Liver (tissue), 8 donors: ENCODE measurements at regions not wholly inside any gene's neighbourhood (a gene's known extent, or its start where the extent isn't known, plus 50 kb on each side); places are given as distances from the start of the nearest gene placed in this dataset.

Source experiments
- DNase-seq: peaks from one replicate; pipeline ENCODE4 v3.0.0-alpha.2; 2017; ENCODE audit warnings: low spot score
- H3K27ac ChIP-seq, 2 donors: one replicate each; pipeline ENCODE4 v1.7.0; 2013; ENCODE audit warnings: inconsistent platforms in 2 of 2, low read length in 2 of 2, control low read depth in 1 of 2, low read depth in 1 of 2, mild to moderate bottlenecking in 1 of 2
- H3K27me3 ChIP-seq, 4 donors: one replicate each; pipeline versions ENCODE4 v1.6.1 to v1.7.0; 2013; ENCODE audit warnings: low read length in 3 of 4, inconsistent platforms in 1 of 4, mild to moderate bottlenecking in 1 of 4, moderate library complexity in 1 of 4; ENCODE audit not compliant: control insufficient read depth in 4 of 4, insufficient read depth in 4 of 4
- H3K36me3 ChIP-seq, 4 donors: one replicate each; pipeline versions ENCODE4 v1.6.1 to v1.7.0; 2013; ENCODE audit warnings: low read length in 3 of 4, mild to moderate bottlenecking in 3 of 4, low read depth in 1 of 4, moderate library complexity in 1 of 4; ENCODE audit not compliant: control insufficient read depth in 4 of 4, insufficient read depth in 3 of 4
- H3K4me1 ChIP-seq, 4 donors: one replicate each; pipeline versions ENCODE4 v1.6.1 to v1.7.0; 2013; ENCODE audit warnings: low read length in 3 of 4, mild to moderate bottlenecking in 3 of 4, moderate library complexity in 1 of 4; ENCODE audit not compliant: control insufficient read depth in 4 of 4, insufficient read depth in 4 of 4
- H3K4me3 ChIP-seq, 3 donors: one replicate each; pipeline versions ENCODE4 v1.6.1 to v1.7.0; 2013; ENCODE audit warnings: low read length in 3 of 3, control low read depth in 1 of 3, low read depth in 1 of 3, mild to moderate bottlenecking in 1 of 3
- H3K9ac ChIP-seq, 2 donors: one replicate each; pipeline ENCODE4 v1.7.0; 2013; ENCODE audit warnings: low read length in 2 of 2, mild to moderate bottlenecking in 2 of 2, moderate library complexity in 2 of 2, control low read depth in 1 of 2, low read depth in 1 of 2
- H3K9me3 ChIP-seq, 4 donors: one replicate each; pipeline versions ENCODE4 v1.6.1 to v1.7.0; 2013; ENCODE audit warnings: low read length in 3 of 4; ENCODE audit not compliant: control insufficient read depth in 4 of 4
- ATF3 ChIP-seq: IDR thresholded peaks from 2 replicates; pipeline ENCODE4 v1.6.1; 2016; ENCODE audit warnings: antibody characterized with exemption
- CTCF ChIP-seq: fragments of 150-350 bp; IDR thresholded peaks from 2 replicates; pipeline ENCODE4 v1.5.1; 2017; ENCODE audit warnings: improper control_type of control experiment, low read depth, low read length; ENCODE audit not compliant: missing input control
- EGR1 ChIP-seq, 2 donors: IDR thresholded peaks; 2 replicates each; pipeline ENCODE4 v1.6.1; 2016 to 2018; ENCODE audit warnings: antibody characterized with exemption in 2 of 2, low read depth in 2 of 2
- FOXA1 ChIP-seq: IDR thresholded peaks from 2 replicates; pipeline ENCODE4 v1.6.1; 2016; ENCODE audit warnings: antibody characterized with exemption
- FOXA2 ChIP-seq: IDR thresholded peaks from 2 replicates; pipeline ENCODE4 v1.6.1; 2016; ENCODE audit warnings: antibody characterized with exemption
- GABPA ChIP-seq, 2 donors: IDR thresholded peaks in 1 of 2; conservative IDR thresholded peaks in 1 of 2; 2 replicates each; pipeline ENCODE4 v1.6.1; 2016; ENCODE audit warnings: antibody characterized with exemption in 2 of 2, mild to moderate bottlenecking in 1 of 2, moderate library complexity in 1 of 2
- HNF4A ChIP-seq, 2 donors: conservative IDR thresholded peaks; 2 replicates each; pipeline ENCODE4 v1.6.1; 2016; ENCODE audit warnings: antibody characterized with exemption in 2 of 2, mild to moderate bottlenecking in 2 of 2
- HNF4G ChIP-seq: IDR thresholded peaks from 2 replicates; pipeline ENCODE4 v1.6.1; 2016; ENCODE audit warnings: antibody characterized with exemption
- JUND ChIP-seq, 2 donors: IDR thresholded peaks; 2 replicates each; pipeline ENCODE4 v1.6.1; 2016; ENCODE audit warnings: antibody characterized with exemption in 2 of 2
- MAX ChIP-seq: IDR thresholded peaks from 2 replicates; pipeline ENCODE4 v1.6.1; 2016; ENCODE audit warnings: antibody characterized with exemption
- NR2F2 ChIP-seq: IDR thresholded peaks from 2 replicates; pipeline ENCODE4 v1.6.1; 2016; ENCODE audit warnings: antibody characterized with exemption
- RAD21 ChIP-seq, 2 donors: IDR thresholded peaks; 2 replicates each; pipeline ENCODE4 v1.6.1; 2016; ENCODE audit warnings: antibody characterized with exemption in 2 of 2, mild to moderate bottlenecking in 2 of 2
- REST ChIP-seq: IDR thresholded peaks from 2 replicates; pipeline ENCODE4 v1.6.1; 2016; ENCODE audit warnings: antibody characterized with exemption, mild to moderate bottlenecking
- RXRA ChIP-seq, 2 donors: IDR thresholded peaks; 2 replicates each; pipeline ENCODE4 v1.6.1; 2017 to 2018; ENCODE audit warnings: antibody characterized with exemption in 2 of 2, mild to moderate bottlenecking in 1 of 2
- TAF1 ChIP-seq: conservative IDR thresholded peaks from 2 replicates; pipeline ENCODE4 v1.6.1; 2016; ENCODE audit warnings: antibody characterized with exemption, mild to moderate bottlenecking
- YY1 ChIP-seq: IDR thresholded peaks from 2 replicates; pipeline ENCODE4 v1.6.1; 2016; ENCODE audit warnings: antibody characterized with exemption, mild to moderate bottlenecking
- WGBS: extraction: QIAGEN DNeasy Blood & Tissue Kit; methylation state at CpG from one replicate; pipeline ENCODE4 v1.1.7; 2013; 5-methylcytosine and 5-hydroxymethylcytosine counted together
- donor health status: healthy.
- donor health status: healthy.
- donor health status: healthy.
- donor health status: healthy.
- donor health status: healthy.

- 98% methylated on average over 1 of the region's 1 CpG for WGBS
- Histone ChIP-seq H3K27ac (no peak overlapping the region), H3K9me3 (no peaks in the 10 kb centered on the region)
Observed at GRCh38 chr3:40718209-40718608, 193.4 kb downstream of the ZNF621 start.

GRCh38 chr3:40718681-40719080 lies 193.9 kb downstream of the ZNF621 start:
- Histone ChIP-seq H3K9me3 (no peaks in the 10 kb centered on the region), H3K27ac (no peak overlapping the region), H3K4me3 (no peak overlapping the region), H3K36me3 (no peaks in the 10 kb centered on the region), H3K27me3 (no peaks in the 10 kb centered on the region), H3K9ac (no peak overlapping the region), H3K4me1 (peaks cover 0 to 15% (median 11%) of the 10 kb centered on the region in 4 donors)
- DNase-seq = no peak
- no peak for TF ChIP-seq RXRA (IDR thresholded peaks at IDR 0.05)
- TF ChIP-seq MAX = no peak
- TF ChIP-seq EGR1 (IDR thresholded peaks at IDR 0.05; ENCODE audit: low read depth in 2 of 2) = no peak
- TF ChIP-seq YY1 = no peak
- no peak for TF ChIP-seq JUND (IDR thresholded peaks at IDR 0.05)
- no peak for TF ChIP-seq GABPA (IDR thresholded peaks at IDR 0.05 in 1 of 2, conservative IDR thresholded peaks at IDR 0.05 in 1 of 2)
- no peak for TF ChIP-seq REST
- TF ChIP-seq TAF1 = no peak
- no peak for TF ChIP-seq ATF3
- no peak for TF ChIP-seq RAD21 (IDR thresholded peaks at IDR 0.05)
- TF ChIP-seq CTCF = no peak
- no peak for TF ChIP-seq HNF4G
- TF ChIP-seq NR2F2 = no peak
- no peak for TF ChIP-seq FOXA2
- WGBS = 87% methylated on average over 1 of the region's 1 CpG

More at GRCh38 chr3:40718209-40718608, 193.4 kb downstream of the ZNF621 start:
- no peak for TF ChIP-seq CTCF
- no peak for TF ChIP-seq GABPA (IDR thresholded peaks at IDR 0.05 in 1 of 2, conservative IDR thresholded peaks at IDR 0.05 in 1 of 2)
- TF ChIP-seq ATF3 = no peak
- TF ChIP-seq EGR1 (IDR thresholded peaks at IDR 0.05; ENCODE audit: low read depth in 2 of 2) = no peak
- TF ChIP-seq FOXA1 = no peak
- TF ChIP-seq TAF1 = no peak
- no peak for TF ChIP-seq HNF4G
- TF ChIP-seq HNF4A (conservative IDR thresholded peaks at IDR 0.05) = no peak
- no peak for TF ChIP-seq NR2F2
- peaks cover 0 to 20% (median 15%) of the 10 kb centered on the region in 4 donors for H3K4me1 ChIP-seq
- no peaks in the 10 kb centered on the region for H3K27me3 ChIP-seq
- H3K9ac ChIP-seq = no peak overlapping the region
- no peak for DNase-seq
- no peaks in the 10 kb centered on the region for H3K36me3 ChIP-seq
- no peak overlapping the region for H3K4me3 ChIP-seq
